Embryonic facial prominence (tissue), 1 donor: ENCODE measurements at regions not wholly inside any gene's neighbourhood (a gene's known extent, or its start where the extent isn't known, plus 50 kb on each side); places are given as distances from the start of the nearest gene placed in this dataset.

ENCODE experiments used
- DNase-seq: peaks from one replicate; pipeline ENCODE4 v3.0.0-alpha.2; 2016; ENCODE audit errors: extremely low spot score

DNA sequence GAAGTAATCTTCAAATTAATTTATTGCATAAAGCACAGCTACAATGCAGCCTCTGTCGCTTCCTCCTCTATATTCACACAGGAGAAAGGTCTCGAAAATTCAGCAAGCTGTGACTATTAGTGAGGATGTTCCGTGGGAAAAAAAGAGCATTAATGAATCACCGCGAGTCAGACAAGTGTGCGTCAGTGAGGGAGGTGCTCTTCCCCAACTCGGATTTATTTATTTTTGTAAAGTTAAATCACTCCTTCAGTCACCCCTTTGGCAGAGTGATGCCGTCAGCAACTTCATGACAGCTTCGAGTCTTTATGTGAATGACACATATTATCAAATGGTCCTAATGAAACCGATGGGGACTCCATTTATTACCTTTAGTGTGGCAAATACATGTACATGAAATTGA, 648.9 kb upstream of the SALL3 start:
- no peak for DNase-seq

DNA sequence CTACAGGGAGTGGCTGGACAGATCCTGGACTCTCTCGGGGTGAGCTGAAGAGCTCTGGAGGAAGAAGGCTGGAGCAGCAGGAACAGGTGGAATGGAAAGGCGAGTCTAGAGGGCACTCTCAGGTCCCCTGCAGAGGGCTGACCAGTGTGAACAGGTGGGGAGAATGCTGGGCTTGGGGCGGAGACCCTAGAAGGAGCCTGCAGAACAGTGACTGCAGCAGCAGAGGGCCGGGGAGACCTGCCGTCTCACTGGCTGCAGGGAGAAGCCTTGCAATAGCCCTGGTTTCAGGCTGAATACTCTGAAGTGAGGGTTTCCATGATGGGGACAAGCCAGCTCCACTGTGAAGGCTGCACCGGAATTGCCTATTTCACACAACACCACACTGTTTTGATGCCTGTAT, 626.7 kb upstream of the SALL3 start:
- DNase-seq = no peak

DNA sequence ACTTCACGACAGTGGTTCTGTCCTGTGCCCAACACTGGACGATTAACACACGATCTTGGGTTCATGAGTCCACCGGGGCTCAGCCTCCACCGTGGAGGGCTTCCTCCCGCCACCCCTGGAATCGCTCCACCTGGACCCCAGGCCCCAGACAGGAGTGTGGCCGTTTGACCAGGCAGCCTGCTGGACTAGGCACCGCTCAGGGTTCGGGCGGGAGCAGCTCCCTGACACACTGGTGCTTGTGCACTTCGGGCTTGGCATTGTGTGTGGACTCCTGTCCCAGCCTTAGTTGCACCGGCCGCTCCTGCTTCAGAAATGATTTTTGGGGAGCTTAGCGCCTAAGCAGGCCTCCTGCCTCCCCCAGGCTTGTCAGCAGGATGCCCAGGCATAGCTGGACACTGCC, 617.4 kb upstream of the SALL3 start:
- DNase-seq = no peak

- DNase-seq = no peak
These were observed 615.8 kb upstream of the SALL3 start for GRCh38 chr18:78363556-78364387.

DNA sequence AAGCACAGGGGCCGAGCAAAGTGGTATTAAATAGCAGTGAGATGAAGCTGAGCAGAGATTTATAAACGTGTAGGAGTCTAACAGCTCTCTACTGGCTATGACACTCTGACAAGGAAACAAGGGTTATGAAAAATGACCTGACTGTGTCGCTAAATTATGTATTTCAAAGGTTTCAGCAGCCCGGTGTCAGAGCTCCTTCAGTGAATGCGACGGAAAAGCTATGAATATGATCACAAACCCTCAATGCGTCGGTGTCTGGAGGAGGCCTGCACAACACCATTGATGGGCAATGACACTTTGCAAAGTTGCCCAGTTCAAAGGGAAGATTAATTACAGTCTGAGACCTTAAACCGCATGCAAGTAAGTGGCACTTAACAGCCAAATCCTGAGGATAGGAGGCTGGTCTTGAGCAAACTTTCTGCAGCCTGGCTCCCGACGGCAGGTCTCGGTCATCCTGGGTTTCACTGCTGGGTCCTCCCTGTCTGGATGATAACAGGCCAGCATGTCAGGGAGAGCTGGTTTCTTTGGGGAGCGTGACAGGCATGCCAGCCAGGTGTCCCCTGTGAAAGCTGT, 615.1 kb upstream of the SALL3 start:
- DNase-seq = no peak

- no peak for DNase-seq
These were observed 611.6 kb upstream of the SALL3 start for GRCh38 chr18:78367996-78368395.

DNA sequence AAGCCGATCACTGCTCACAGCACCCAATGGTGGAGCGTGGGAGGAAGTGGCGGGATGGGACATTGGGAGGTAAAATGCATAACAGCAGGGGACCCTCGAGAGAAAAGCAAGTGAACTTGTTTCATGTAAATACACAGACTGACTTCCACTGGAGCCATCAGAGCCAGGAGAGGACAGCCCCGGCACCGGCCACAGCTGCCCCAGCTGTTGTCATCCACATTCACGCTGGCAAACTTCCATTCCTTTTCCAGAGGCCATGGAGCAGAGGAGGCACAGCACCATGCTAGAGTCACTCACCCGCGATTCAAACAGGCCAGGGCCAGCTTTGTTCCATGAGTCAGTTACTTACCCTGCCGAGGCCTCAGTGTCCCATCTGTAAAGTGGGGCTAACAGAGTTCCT, 610.9 kb upstream of the SALL3 start:
- DNase-seq = no peak

DNA sequence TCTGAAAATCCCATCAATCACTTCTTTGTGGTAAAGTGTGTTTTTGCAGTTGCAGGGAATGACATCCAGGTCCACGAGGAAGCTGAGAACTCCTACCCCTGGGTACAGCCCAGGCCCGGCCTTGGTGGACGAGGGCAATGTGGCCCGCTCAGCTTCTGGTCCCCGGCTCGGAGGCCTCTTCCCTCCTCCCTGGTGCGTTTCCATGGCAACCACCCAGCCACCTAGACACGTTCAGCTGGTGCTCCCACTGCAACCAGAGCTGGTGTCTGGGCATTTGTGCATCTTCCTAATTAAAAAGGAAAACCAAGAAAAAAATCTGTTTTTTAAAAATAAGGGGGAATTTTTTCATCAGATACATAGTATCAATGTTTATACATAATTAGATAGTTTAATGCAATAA, 603.6 kb upstream of the SALL3 start:
- DNase-seq = no peak

DNA sequence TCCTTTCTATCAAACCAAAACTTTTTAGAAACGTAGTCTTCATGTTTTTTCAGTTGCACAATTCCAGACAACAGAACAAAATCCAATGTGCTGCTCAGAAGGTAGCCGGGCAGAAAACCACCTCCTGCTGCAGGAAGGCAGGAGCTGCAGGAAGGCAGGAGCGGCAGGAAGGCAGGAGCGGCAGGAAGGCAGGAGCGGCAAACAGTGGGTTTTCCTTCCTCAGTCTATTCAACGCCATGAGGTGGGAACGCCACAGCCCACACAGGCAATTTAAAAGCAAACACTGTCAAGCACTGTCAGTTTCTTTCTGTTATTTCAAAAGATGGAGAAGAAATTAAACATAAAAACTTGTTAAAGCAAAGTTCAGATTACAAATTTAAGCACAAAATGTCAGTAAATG, 601.2 kb upstream of the SALL3 start:
- no peak for DNase-seq

DNA sequence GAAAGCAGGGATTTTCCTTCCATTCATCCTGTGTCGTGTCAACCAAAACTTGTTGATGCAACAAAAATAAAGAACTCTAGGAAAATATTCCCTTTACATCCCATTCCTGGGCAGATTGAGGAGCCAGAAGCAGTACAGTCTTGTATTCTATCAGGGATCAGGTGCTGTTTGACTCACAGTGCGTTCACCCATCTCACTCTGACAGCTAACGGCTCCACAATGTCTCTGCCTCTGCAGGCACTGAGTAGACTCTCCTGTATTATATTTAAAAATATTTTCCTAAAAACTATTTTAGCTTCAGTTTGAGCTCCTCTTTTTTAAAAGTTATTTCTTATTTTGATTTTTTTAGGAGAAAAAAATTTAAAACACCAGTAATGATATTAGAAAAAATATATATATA, 600.6 kb upstream of the SALL3 start:
- no peak for DNase-seq

- DNase-seq = no peak
These were observed 589.2 kb upstream of the SALL3 start for GRCh38 chr18:78390348-78390951.

GRCh38 chr18:78390952-78391348, 588.7 kb upstream of the SALL3 start:
- no peak for DNase-seq

DNA sequence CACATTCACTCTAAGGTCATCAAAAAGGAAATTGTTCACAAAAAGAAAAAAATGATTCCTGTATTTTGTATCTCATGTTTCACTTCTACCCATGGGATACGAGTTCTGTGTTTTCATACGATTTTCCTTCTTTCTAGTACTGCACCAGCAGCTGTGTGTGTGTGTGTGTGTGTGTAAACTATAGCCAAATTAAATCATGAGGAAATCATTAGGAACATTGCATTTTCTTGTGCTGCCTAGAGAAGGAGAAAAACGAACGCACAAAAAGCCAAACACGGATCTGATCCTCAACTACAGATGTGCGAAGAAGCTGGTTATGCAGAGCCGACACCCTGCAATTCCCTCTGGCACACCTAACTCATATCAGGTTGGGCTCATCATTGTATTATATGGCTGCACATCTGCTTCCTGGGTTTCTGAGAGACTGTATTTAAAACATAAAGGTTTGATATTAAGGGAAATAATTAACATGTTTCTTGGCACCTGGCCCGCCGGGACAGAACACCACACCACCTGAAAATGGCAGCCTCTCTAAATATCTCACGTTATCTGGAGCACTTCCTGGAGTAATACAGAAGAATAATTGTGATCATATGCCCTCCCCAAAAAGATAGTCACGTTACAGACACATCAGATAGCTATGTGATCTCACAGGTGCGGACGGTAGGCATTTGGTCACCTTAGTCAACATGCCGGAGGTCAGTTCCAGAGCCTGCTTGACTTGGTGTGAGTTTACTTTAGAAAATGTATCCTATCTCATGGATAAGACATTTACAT, 586.3 kb upstream of the SALL3 start:
- no peak for DNase-seq

- no peak for DNase-seq
These were observed 583.5 kb upstream of the SALL3 start for GRCh38 chr18:78396077-78396476.

DNA sequence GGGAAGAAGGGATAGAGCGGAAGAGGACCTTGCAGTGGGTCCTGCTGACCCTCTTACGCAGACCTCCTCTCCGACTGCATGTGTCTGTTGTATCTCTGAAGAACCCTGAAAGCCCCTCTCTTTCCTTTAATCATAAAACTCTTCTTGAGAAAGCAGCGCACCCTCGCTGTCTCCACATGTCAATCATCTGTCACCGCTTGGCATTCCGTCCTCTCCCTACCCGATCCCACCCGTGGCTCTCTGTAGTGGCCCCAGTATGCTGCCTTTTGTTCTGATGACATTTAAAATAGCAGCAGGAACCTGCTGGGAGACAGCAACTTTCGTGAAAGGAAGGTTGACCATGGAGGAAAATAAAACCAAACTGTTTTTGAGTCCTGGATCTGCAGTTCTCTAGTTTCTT, 582.9 kb upstream of the SALL3 start:
- no peak for DNase-seq

GRCh38 chr18:78399992-78400503, 579.6 kb upstream of the SALL3 start:
- no peak for DNase-seq

DNA sequence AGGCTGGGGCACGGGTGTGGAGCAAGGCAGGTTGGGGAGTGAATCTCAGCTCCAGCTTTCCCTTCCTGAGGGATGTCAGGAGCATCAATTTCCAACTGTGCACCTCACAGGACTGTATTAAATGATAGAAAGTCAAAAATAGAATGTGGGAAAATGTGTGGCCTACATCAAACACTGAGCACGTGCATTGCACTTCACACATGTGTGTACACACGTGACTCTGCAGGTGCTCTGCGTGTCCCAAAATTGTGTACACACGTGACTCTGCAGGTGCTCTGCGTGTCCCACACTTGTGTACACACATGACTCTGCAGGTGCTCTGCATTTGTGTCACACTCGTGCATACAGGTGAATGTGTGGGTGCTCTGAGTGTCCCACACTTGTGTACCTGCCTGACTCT, 577.2 kb upstream of the SALL3 start:
- no peak for DNase-seq

DNA sequence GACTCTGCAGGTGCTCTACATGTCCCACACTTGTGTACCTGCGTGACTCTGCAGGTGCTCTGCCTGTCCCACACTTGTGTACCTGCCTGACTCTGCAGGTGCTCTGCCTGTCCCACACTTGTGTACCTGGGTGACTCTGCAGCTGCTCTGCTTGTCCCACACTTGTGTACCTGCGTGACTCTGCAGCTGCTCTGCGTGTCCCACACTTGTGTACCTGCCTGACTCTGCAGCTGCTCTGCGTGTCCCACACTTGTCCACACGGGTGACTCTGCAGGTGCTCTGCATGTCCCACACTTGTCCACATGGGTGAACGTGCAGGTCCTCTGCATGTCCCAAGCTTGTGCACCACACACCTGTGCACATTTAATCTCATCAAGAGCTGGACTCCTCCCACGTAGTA, 576.7 kb upstream of the SALL3 start:
- DNase-seq = no peak

DNA sequence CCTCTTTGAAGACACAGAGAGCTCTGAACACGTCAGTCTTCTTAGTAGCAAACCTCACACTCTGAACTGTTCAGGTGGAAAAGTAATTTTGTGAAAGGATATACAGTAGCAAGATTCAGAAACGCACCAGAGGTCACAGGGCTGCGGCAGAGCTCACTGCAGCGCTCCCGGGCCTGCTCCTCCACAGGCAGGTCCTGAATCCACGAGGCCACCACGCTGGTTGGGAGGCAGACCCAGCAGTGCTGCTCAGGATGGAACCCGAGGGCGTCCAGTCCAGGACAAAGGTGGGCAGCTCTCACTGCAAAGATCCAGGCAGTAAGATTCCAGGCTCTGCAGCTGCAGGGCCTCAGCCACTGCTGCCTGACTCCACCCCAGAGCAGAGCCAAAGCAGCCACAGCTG, 576.2 kb upstream of the SALL3 start:
- DNase-seq = no peak

- no peak for DNase-seq
These were observed 573.9 kb upstream of the SALL3 start for GRCh38 chr18:78405763-78406162.

GRCh38 chr18:78406743-78407465, 572.7 kb upstream of the SALL3 start:
- DNase-seq = no peak

GRCh38 chr18:78407466-78407844, 572.2 kb upstream of the SALL3 start:
- DNase-seq = no peak
